HCT116 (cell line): ENCODE measurements at regions not wholly inside any gene's neighbourhood (a gene's known extent, or its start where the extent isn't known, plus 50 kb on each side); places are given as distances from the start of the nearest gene placed in this dataset.

ENCODE experiments used
- CTCF ChIP-seq, 3 experiments: fragments of 200-600 bp in 1 of 3; sonication (generic) in 1 of 3; IDR thresholded peaks in 2 of 3; conservative IDR thresholded peaks in 1 of 3; 2 replicates each; pipeline ENCODE4 v1.5.1; 2012 to 2017; ENCODE audit warnings: low read depth in 2 of 3, low read length in 2 of 3, antibody characterized with exemption in 1 of 3, borderline replicate concordance in 1 of 3, control low read depth in 1 of 3, mild to moderate bottlenecking in 1 of 3, mixed read lengths in 1 of 3, mixed run types in 1 of 3, moderate library complexity in 1 of 3; ENCODE audit not compliant: insufficient read depth in 1 of 3
- EZH2 ChIP-seq: fragments of 200-600 bp; sonication (generic); IDR thresholded peaks from 2 replicates; pipeline ENCODE4 v1.6.1; 2017; ENCODE audit warnings: antibody characterized with exemption, mixed run types
- EZH2phosphoT487 ChIP-seq: fragments of 200-600 bp; IDR thresholded peaks from 2 replicates; pipeline ENCODE4 v1.6.1; 2018; ENCODE audit warnings: antibody characterized with exemption, borderline replicate concordance
- JUND ChIP-seq: IDR thresholded peaks from 2 replicates; pipeline ENCODE4 v1.6.1; 2012
- MAX ChIP-seq: IDR thresholded peaks from 2 replicates; pipeline ENCODE4 v1.6.1; 2012
- POLR2A ChIP-seq: IDR thresholded peaks from 2 replicates; pipeline ENCODE4 v1.7.0; 2011; ENCODE audit warnings: borderline replicate concordance; ENCODE audit not compliant: insufficient read depth, insufficient read length; ENCODE audit errors: extremely low read depth
- POLR2AphosphoS5 ChIP-seq: IDR thresholded peaks from 2 replicates; pipeline ENCODE4 v1.6.1; 2011; ENCODE audit warnings: mild to moderate bottlenecking, low read depth, low read length, moderate library complexity
- RAD21 ChIP-seq: IDR thresholded peaks from 2 replicates; pipeline ENCODE4 v1.6.1; 2012; ENCODE audit warnings: low read depth, mild to moderate bottlenecking
- SIN3A ChIP-seq: IDR thresholded peaks from 2 replicates; pipeline ENCODE4 v1.6.1; 2012; ENCODE audit warnings: low read depth
- SP1 ChIP-seq: IDR thresholded peaks from 2 replicates; pipeline ENCODE4 v1.6.1; 2012; ENCODE audit warnings: low read depth
- SRF ChIP-seq: IDR thresholded peaks from 2 replicates; pipeline ENCODE4 v1.6.1; 2012; ENCODE audit warnings: low read depth
- YY1 ChIP-seq: IDR thresholded peaks from 2 replicates; pipeline ENCODE4 v1.6.1; 2011; ENCODE audit warnings: low read length, low read depth, moderate library complexity, mild to moderate bottlenecking; ENCODE audit not compliant: insufficient replicate concordance; ENCODE audit errors: extremely low read depth
- TF ChIP-seq, protein P1 (sequence below): IDR thresholded peaks from 2 replicates; pipeline ENCODE4 v1.6.1; 2012; ENCODE audit warnings: low read depth

- TF ChIP-seq SIN3A, result no peak
- no peak for TF ChIP-seq POLR2A
- no peak for TF ChIP-seq CTCF (IDR thresholded peaks at IDR 0.05 in 2 of 3, conservative IDR thresholded peaks at IDR 0.05 in 1 of 3; ENCODE audit: borderline replicate concordance in 1 of 3, insufficient read depth in 1 of 3, low read depth in 2 of 3, low read length in 2 of 3)
- TF ChIP-seq, protein P1, sequence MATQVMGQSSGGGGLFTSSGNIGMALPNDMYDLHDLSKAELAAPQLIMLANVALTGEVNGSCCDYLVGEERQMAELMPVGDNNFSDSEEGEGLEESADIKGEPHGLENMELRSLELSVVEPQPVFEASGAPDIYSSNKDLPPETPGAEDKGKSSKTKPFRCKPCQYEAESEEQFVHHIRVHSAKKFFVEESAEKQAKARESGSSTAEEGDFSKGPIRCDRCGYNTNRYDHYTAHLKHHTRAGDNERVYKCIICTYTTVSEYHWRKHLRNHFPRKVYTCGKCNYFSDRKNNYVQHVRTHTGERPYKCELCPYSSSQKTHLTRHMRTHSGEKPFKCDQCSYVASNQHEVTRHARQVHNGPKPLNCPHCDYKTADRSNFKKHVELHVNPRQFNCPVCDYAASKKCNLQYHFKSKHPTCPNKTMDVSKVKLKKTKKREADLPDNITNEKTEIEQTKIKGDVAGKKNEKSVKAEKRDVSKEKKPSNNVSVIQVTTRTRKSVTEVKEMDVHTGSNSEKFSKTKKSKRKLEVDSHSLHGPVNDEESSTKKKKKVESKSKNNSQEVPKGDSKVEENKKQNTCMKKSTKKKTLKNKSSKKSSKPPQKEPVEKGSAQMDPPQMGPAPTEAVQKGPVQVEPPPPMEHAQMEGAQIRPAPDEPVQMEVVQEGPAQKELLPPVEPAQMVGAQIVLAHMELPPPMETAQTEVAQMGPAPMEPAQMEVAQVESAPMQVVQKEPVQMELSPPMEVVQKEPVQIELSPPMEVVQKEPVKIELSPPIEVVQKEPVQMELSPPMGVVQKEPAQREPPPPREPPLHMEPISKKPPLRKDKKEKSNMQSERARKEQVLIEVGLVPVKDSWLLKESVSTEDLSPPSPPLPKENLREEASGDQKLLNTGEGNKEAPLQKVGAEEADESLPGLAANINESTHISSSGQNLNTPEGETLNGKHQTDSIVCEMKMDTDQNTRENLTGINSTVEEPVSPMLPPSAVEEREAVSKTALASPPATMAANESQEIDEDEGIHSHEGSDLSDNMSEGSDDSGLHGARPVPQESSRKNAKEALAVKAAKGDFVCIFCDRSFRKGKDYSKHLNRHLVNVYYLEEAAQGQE, result no peak
- no peak for TF ChIP-seq SP1
- no peak for TF ChIP-seq EZH2phosphoT487
- TF ChIP-seq JUND, result no peak
- TF ChIP-seq RAD21, result no peak
- TF ChIP-seq POLR2AphosphoS5, result no peak
- no peak for TF ChIP-seq MAX
- TF ChIP-seq YY1, result no peak
- TF ChIP-seq EZH2, result no peak
- no peak for TF ChIP-seq SRF
Measured at GRCh38 chr9:22512495-22512894, 65.9 kb downstream of the DMRTA1 start.
